ENCODE measurements at regions not wholly inside any gene's neighbourhood (a gene's known extent, or its start where the extent isn't known, plus 50 kb on each side); places are given as distances from the start of the nearest gene placed in this dataset.

GRCh38 chr14:34088914-34089313 is 138.0 kb upstream of the EGLN3 start (continued):
- TF ChIP-seq NCOR1 (IDR thresholded peaks at IDR 0.05) (peak; percentile 62), ZNF384 (IDR thresholded peaks at IDR 0.05; ENCODE audit: low read depth, low read length) (no peak), NKRF (IDR thresholded peaks at IDR 0.05; ENCODE audit: borderline replicate concordance) (no peak), U2AF2 (optimal IDR thresholded peaks at IDR 0.05; ENCODE audit: low read depth, low read length) (no peak), HSF4 (CRISPR knock-in tag; IDR thresholded peaks at IDR 0.05; ENCODE audit: borderline replicate concordance) (no peak), HDAC1 (IDR thresholded peaks at IDR 0.05) (peak in 1 of 2 experiments; percentile 60; a peak in 2 of 4 replicates), FOXP1 (CRISPR knock-in tag; IDR thresholded peaks at IDR 0.05) (no peak), BCL6 (CRISPR knock-in tag; IDR thresholded peaks at IDR 0.05) (no peak), NR0B1 (IDR thresholded peaks at IDR 0.05; ENCODE audit: partially characterized antibody) (no peak), E2F1 (CRISPR knock-in tag; IDR thresholded peaks at IDR 0.05) (no peak), ZNF778 (CRISPR knock-in tag; IDR thresholded peaks at IDR 0.05) (no peak), ZFP30 (CRISPR knock-in tag; IDR thresholded peaks at IDR 0.05; ENCODE audit: borderline replicate concordance) (no peak), ZNF57 (CRISPR knock-in tag; IDR thresholded peaks at IDR 0.05) (no peak), NFE2L1 (tag; IDR thresholded peaks at IDR 0.05; ENCODE audit: borderline replicate concordance, low read depth) (no peak)
- TF ChIP-seq, protein P1, sequence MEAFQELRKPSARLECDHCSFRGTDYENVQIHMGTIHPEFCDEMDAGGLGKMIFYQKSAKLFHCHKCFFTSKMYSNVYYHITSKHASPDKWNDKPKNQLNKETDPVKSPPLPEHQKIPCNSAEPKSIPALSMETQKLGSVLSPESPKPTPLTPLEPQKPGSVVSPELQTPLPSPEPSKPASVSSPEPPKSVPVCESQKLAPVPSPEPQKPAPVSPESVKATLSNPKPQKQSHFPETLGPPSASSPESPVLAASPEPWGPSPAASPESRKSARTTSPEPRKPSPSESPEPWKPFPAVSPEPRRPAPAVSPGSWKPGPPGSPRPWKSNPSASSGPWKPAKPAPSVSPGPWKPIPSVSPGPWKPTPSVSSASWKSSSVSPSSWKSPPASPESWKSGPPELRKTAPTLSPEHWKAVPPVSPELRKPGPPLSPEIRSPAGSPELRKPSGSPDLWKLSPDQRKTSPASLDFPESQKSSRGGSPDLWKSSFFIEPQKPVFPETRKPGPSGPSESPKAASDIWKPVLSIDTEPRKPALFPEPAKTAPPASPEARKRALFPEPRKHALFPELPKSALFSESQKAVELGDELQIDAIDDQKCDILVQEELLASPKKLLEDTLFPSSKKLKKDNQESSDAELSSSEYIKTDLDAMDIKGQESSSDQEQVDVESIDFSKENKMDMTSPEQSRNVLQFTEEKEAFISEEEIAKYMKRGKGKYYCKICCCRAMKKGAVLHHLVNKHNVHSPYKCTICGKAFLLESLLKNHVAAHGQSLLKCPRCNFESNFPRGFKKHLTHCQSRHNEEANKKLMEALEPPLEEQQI (IDR thresholded peaks at IDR 0.05), result 0 out of 2 replicates have a peak, but pooled peaks have one; percentile 32
- TF ChIP-seq, protein P2, sequence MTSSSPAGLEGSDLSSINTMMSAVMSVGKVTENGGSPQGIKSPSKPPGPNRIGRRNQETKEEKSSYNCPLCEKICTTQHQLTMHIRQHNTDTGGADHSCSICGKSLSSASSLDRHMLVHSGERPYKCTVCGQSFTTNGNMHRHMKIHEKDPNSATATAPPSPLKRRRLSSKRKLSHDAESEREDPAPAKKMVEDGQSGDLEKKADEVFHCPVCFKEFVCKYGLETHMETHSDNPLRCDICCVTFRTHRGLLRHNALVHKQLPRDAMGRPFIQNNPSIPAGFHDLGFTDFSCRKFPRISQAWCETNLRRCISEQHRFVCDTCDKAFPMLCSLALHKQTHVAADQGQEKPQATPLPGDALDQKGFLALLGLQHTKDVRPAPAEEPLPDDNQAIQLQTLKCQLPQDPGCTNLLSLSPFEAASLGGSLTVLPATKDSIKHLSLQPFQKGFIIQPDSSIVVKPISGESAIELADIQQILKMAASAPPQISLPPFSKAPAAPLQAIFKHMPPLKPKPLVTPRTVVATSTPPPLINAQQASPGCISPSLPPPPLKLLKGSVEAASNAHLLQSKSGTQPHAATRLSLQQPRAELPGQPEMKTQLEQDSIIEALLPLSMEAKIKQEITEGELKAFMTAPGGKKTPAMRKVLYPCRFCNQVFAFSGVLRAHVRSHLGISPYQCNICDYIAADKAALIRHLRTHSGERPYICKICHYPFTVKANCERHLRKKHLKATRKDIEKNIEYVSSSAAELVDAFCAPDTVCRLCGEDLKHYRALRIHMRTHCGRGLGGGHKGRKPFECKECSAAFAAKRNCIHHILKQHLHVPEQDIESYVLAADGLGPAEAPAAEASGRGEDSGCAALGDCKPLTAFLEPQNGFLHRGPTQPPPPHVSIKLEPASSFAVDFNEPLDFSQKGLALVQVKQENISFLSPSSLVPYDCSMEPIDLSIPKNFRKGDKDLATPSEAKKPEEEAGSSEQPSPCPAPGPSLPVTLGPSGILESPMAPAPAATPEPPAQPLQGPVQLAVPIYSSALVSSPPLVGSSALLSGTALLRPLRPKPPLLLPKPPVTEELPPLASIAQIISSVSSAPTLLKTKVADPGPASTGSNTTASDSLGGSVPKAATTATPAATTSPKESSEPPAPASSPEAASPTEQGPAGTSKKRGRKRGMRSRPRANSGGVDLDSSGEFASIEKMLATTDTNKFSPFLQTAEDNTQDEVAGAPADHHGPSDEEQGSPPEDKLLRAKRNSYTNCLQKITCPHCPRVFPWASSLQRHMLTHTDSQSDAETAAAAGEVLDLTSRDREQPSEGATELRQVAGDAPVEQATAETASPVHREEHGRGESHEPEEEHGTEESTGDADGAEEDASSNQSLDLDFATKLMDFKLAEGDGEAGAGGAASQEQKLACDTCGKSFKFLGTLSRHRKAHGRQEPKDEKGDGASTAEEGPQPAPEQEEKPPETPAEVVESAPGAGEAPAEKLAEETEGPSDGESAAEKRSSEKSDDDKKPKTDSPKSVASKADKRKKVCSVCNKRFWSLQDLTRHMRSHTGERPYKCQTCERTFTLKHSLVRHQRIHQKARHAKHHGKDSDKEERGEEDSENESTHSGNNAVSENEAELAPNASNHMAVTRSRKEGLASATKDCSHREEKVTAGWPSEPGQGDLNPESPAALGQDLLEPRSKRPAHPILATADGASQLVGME (CRISPR knock-in tag; IDR thresholded peaks at IDR 0.05), result no peak

Data from K562 (cell line).